NCI-H146 treated with DMSO at 0.1 percent for 48 hours (cell line): ENCODE measurements at regions not wholly inside any gene's neighbourhood (a gene's known extent, or its start where the extent isn't known, plus 50 kb on each side); places are given as distances from the start of the nearest gene placed in this dataset.
"Not testable (repeated sequence)": the region's sequence is repeated elsewhere in the genome, so short reads cannot be mapped to it uniquely, and the experiment has no call there.

Experiments used
- DNase-seq: peaks from one replicate; lab custom pipeline; 2025; ENCODE audit not compliant: unreplicated experiment; lab: John Stamatoyannopoulos, UW

DNA sequence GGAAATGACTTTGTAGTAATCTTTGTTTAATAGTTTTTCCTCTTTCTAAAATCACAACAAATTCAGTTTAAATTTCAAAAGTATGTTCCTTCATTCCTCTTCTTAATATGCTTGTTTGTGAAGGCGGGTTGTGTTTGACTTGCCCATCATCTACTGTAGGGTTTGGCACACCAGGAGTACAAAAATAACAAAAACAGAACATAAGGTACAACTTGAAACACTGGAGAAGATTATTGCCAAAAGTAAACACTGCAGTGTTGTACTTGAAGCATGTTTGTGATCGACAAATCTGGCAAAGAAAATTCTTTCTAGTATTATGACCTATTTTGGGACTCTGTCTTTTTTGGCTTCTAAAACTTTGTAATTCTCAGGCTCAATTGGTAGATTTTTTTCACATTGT, 518.6 kb downstream of the SLITRK5 start:
- no peak for DNase-seq

DNA sequence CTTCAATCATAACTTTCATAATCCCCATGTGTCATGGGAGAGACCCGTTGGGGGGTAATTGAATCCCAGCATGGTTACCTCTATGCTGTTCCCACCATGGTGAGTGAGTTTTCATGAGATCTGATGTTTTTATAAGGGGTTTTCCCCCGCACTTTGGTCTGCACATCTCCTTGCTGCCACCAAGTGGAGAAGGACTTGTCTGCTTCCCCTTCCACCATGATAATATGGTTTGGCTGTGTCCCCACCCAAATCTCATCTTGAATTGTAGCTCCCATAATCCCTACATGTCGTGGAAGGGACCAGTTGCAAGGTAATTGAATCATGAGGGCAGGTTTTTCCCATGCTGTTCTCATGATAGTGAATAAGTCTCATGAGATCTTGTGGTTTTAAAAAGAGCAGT, 524.9 kb downstream of the SLITRK5 start:
- DNase-seq, result no peak

DNA sequence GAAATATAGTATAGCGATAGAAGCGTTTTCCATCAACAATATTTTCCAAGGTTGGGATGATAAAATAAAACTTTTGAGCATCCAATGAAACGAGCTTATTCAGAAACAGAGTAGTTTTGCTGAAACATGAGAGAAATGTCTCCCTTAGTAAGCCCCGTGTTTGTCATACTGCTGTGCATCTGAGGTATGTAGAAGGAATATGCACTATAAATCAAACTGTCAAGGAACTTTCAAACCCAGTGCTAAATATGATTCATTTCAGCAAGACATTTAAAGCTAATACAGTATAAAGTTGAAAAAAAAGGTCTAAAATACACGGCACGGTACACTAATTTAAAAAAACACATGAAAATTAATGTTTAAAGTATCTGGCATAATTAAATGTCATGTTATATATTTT, 546.2 kb downstream of the SLITRK5 start:
- DNase-seq, result no peak

DNA sequence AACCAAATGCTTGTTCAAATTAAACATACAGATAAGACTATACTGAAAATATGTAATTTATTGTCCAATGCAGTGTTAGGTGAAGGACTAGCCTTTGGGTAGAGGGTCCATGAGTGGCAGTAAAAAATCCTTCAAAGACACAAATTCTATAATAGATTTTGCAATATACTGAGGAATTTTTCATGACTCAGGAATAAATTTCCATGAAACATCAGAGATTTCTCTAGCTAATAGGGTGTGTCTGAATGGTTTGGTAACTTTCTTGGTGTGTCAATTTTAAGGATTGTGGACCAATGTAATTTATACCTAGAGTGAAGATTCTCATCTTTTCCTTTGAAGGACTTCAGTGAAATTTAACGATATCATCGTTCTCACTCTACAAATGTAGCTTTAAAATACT, 546.7 kb downstream of the SLITRK5 start:
- DNase-seq, result no peak

DNA sequence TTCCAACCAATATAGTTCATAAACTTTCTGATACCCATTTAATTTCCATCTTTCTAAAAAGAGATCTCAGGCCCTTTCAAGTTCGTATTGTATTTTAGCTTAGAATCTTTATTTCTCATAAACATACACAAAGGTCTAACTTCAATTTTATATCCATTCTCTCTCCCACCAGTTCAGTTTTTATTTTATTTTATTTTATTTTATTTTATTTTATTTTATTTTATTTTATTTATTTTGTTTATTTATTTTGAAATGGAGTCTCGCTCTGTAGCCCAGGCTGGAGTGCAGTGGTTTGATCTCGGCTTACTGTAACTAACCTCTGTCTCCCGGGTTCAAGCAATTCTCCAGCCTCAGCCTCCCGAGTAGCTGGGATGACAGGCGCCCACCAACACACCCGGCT, 552.8 kb downstream of the SLITRK5 start:
- DNase-seq, result no peak

DNA sequence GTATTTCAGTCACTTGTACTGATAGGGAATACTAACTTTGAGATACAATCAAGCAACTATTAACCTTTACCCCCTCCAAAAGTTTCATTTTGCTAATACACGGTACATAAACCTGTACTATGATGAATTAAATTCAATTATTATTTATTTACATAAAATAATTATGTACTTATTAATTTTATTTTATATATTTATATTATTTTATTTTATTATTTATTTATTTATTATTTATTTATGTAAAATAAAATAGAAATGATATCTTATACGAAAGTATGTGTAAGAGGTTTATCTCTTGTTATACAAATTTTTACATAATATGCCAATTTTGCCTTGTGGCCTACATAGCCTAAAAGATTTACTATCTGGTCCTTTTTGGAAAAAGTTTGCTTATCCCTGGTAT, 564.3 kb downstream of the SLITRK5 start:
- DNase-seq, result no peak

DNA sequence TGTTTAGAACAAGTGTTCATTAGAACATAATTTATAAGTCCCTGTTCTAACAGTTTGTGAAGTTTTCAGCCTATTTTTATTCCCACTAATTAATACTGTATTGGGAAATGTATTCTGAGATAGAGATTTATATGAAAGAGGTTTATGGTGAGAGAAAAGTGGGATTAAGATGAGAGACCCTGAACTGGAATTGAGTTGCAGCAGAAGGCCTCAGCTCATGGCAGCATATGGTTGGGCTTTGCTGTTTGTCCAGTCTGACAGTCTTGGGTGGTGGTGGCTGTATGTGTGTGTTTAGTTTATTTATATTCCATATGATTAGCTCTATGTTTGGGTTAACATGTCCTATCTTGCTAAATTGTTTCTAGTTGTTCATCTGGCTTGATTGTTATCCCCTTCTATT, 575.1 kb downstream of the SLITRK5 start:
- DNase-seq, result peak; percentile 24

DNA sequence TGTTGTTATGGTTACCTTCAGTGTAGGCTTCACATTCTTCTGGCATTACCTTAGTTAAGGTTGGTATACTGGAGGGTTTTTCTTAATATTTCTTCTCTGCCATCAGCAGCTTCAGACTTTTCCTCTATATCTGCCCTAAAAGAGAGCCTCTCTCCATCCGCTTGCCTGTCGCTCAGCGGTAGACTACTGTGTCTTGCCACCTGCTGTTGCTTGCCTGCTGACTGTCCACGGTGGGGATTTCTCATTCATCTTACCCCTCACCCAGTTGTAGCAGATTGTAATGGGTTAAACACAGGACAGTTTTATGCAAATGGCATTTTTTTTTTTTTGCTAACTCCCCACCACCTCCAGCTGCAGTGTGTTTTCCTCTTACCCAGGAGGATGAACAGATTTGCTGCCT, 577.2 kb downstream of the SLITRK5 start:
- peak; percentile 59 for DNase-seq

DNA sequence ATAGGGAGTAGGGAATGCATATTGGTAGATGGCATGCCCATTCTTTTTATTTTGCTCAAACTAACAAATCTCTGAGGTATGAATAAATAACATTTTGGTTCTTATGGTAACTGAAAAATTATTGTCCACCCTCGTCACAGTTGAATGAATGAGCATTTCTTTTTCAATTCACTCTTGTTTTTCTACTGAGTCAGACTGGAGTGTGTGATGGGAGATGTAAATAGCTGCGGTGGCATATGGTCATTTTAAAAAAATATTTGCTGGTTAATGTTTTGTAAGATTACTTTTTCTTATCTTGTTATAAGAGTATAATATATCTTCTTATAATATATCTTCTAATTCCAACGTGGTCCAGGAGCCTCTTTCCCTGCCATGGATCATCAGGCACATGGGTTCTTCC, 586.5 kb downstream of the SLITRK5 start:
- no peak for DNase-seq

DNA sequence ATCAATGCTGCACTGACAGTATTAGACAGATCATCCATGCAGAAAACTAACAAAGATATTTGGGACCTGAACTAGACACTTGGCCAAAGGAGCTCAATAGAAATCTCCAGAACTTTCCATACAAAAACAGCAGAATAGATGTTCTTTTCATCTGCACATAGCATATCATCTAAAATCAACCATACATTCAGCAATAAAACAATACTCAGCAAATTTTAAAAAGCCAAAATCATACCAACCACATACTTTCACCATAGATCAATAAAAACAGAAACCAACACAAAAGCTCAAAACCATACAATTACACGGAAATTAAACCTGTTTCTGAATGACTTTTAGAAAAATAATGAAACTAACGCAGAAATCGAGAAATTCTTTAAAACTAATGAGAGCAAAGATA, 592.6 kb downstream of the SLITRK5 start:
- DNase-seq, result no peak

DNA sequence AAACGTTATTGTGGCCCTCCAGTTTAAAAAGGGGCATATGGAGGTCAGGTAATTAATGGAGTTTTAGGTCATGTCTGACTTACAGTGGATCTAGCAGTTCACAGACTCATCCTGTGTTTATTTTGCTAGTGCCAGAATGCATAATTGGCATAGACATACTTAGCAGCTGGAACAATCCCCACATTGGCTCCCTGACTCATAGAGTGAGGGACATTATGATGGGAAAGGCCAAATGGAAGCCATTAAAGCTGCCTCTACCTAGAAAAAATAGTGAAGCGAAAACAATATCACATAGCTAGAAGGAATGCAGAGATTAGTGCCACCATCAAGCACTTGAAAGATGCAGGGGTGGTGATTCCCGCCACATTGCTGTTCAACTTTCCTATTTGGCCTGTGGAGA, 610.7 kb downstream of the SLITRK5 start:
- DNase-seq, result no peak

DNA sequence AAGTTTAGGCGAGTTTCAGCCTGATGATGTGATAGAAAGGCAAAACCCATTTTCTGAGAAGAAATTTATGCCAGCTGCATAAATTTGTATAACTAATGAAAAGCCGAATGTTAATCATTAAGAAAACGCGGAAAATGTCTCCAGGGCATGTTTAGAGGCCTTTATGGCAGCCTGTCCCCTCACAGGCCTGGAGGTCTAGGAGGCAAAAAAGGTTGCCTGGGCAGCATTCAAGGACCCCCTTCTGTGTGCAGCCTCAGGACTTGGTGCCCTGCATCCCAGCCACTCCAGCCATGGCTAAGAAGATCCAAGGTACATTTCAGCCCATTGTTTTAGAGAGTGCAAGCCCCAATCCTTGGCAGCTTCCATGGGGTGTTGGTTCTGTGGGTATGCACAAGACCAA, 614.2 kb downstream of the SLITRK5 start:
- no peak for DNase-seq

DNA sequence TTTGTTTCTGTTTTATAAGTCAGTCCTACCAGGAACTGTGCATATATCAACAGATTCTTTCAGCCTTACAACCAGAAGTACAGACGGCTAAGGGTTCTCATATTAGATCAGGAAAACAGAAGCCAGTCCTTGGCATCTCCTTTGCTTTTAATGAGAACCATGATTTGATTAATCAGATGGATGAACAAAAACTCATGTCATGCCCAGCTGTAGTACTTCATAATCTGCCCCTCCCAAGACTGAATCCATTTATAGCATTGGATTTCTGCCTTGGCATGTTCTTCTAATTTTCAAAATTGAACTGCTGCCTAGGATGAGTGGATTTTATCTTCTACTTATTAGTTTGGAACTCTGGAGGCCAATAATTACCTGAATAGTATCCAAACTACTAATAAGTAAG, 617.2 kb downstream of the SLITRK5 start:
- no peak for DNase-seq

DNA sequence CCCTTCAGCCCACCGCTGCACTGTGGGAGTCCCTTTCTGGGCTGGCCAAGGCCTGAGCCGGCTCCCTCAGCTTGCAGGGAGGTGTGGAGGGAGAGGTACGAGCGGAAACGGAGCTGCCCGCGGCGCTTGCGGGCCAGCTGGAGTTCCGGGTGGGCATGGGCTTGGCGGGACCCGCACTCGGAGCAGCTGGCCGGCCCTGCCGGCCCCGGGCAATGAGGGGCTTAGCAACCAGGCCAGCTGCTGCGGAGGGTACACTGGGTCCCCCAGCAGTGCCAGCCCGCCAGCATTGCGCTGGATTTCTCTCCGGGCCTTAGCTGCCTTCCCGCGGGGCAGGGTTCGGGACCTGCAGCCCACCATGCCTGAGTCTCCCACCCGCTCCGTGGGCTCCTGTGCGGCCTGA, 620.6 kb downstream of the SLITRK5 start:
- not testable (repeated sequence) for DNase-seq

DNA sequence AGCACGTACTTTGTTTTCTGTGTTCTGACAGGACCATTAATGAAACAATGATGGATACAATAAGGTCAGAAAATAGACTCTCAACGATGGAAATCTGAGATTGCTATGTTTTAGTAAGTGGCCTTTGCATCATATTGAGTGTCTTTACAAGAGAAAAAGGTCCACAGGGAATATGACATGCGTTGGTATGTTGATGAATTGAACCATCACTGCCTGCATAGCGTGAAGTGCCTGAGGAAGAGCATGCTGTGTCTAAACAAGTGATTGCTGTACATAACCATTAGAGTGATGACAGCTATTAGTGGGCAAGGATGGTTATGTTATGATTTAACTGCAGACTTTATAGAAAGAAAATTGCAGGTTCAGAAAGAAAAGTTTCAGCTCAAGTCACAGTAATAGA, 623.2 kb downstream of the SLITRK5 start:
- DNase-seq, result no peak

DNA sequence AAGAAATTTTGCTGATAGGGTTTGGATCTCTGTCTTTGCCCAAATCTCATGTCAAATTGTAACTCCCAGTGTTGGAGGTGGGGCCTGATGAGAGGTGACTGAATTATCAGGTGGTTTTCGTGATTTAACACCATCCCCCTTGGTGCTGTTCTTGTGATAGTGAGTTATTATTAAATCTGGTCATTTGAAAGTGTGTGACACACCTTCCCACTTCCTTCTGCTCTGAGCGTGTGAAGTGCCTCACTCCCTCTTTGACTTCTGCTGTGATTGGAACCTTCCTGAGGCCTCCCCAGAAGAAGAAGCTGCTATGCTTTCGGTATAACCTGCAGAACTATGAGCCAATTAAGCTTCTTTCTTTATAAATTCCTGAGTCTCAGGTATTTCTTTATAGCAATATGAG, 632.0 kb downstream of the SLITRK5 start:
- DNase-seq, result no peak

DNA sequence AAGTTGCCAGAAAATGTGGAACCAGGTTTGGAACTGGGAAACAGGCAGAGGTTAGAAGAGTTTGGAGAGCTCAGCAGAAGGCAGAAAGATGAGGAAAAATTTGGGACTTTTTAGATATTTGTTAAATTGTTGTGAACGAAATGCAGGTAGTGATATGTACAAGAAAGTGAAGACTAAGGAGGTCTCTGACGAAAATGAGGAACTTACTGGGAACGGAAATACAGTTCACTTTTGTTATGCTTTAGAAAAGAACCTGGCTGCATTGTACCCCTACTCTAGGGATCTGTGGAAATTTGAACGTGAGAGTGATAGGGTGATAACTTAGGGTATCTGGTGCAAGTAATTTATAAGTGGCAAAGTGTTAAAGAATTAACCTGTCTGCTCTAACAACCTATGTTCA, 632.4 kb downstream of the SLITRK5 start:
- DNase-seq, result no peak

DNA sequence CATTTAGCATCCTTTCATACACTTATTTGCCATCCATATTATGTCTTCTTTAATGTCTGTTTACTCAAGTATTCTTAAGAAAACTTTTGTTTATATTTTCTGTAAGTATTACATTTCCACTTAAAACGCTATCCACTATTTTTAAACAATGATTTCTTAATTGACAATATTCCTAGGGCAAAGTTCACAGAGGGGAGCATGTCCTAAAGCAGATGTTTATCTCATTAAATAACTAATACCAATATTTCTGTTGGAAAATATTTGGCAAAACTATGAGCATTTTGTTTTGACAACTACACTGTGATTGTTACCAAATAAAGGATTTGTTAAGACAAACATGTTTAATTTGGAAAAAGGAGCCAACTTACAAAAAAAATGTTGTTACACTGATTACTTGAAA, 643.3 kb downstream of the SLITRK5 start:
- DNase-seq, result no peak

DNA sequence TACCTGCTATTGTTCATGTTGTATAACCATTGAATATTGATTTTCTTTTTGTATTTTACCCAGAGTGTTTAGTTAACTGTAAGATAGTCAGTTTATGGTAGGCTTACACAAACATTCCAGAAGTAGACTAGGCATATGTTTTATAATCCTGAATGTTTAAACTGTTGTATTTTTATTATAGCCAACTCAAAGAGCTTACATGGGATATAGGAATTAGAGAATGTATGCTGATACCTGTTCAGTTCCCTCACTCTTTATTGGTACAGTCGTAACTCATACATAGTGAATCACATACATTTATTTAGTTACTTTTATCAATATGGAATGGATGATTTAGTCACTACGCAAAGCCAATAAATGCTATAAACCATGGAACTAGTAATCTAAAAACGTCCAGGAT, 657.9 kb downstream of the SLITRK5 start:
- no peak for DNase-seq

DNA sequence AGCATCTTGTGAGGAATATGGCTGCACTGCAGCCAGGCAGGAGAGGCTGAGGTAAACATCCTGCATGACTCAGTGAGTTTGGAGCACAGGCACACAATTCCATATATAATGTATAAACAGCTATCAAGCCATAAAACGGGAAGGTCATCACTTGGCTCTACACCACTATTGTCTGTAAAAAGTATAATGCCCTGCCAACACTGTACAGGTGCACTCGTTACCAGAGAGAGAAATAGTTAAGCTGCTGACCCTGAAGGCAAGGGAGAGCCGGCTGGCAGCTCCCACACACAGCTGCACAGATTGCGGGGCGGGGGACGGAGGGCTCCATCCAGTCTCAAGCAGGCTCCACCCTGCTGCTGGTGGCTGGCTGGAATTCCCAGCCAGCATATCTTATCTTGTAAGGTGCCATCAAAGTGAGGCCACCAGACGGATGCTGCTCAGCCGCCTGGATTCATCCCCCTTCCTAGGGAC, 668.1 kb downstream of the SLITRK5 start:
- DNase-seq, result no peak

DNA sequence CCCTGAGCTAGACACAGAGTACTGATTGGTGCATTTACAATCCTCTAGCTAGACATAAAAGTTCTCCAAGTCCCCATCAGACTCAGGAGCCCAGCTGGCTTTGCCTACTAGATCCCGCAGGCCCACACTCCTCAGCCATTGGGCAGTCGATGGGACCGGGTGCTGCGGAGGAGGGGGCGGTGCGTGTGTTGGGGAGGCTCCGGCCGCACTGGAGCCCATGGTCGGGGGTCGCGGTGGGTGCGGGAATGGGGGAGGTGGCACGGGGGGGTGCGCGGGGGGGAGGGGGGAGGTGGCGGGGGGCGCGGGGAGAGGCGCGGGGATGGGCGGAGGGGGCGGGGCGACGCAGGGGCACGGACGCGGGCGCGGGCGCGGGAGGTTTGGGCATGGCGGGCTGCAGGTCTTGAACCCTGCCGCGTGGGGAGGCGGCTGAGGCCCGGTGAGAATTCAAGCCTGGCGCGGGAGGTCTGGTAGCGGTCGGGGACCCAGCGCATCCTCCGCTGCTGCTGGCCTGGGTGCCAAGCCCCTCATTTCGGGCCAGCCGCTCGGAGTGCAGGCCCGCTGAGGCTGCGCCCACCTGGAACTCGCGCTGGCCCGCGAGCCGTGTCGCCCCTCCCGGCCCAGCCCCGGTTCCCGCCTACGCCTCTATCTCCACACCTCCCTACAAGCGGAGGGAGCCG, 674.1 kb downstream of the SLITRK5 start:
- DNase-seq, result no peak

DNA sequence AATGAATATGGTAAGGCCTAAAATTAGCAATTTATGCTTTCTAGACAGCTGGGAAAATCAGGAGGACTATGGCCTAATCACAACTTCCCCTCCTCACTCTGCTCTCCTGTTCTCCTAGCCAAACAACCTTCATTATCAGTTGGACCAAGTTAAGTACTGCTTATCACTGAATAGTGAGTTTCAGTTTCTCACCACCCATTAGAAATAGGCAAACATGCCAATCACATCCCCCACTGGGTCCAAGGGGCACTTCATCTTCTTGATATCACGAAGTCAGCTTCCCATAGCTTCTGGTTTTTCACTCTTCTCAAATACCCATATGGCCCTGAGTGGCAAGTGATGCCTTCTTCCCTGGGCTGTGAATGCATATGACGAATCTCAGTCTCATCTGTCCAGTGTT, 689.6 kb downstream of the SLITRK5 start:
- DNase-seq, result no peak

DNA sequence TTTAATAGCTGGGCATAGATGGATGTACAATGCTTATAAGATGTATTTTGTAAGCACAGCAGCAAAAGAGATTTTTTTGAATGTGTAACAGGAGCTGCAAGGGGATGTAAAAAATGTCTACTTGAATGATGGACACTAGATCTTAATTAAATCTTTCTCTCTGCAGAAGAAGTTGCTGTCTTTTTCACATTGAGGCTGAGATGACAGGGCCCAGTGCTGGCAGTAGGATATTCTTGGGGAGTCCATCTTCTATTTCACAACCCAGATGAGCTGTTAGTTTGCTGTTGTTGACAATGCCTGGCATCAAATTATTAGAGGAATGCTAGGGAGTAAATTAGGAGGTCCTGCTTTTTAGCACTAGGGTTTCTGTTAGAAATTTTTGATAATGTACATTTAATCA, 698.7 kb downstream of the SLITRK5 start:
- DNase-seq, result no peak
